Liver (tissue), 8 donors: ENCODE measurements at regions not wholly inside any gene's neighbourhood (a gene's known extent, or its start where the extent isn't known, plus 50 kb on each side); places are given as distances from the start of the nearest gene placed in this dataset.

ENCODE experiments used
- DNase-seq: peaks from one replicate; pipeline ENCODE4 v3.0.0-alpha.2; 2017; ENCODE audit warnings: low spot score
- H3K27ac ChIP-seq, 2 donors: one replicate each; pipeline ENCODE4 v1.7.0; 2013; ENCODE audit warnings: inconsistent platforms in 2 of 2, low read length in 2 of 2, control low read depth in 1 of 2, low read depth in 1 of 2, mild to moderate bottlenecking in 1 of 2
- H3K27me3 ChIP-seq, 4 donors: one replicate each; pipeline versions ENCODE4 v1.6.1 to v1.7.0; 2013; ENCODE audit warnings: low read length in 3 of 4, inconsistent platforms in 1 of 4, mild to moderate bottlenecking in 1 of 4, moderate library complexity in 1 of 4; ENCODE audit not compliant: control insufficient read depth in 4 of 4, insufficient read depth in 4 of 4
- H3K36me3 ChIP-seq, 4 donors: one replicate each; pipeline versions ENCODE4 v1.6.1 to v1.7.0; 2013; ENCODE audit warnings: low read length in 3 of 4, mild to moderate bottlenecking in 3 of 4, low read depth in 1 of 4, moderate library complexity in 1 of 4; ENCODE audit not compliant: control insufficient read depth in 4 of 4, insufficient read depth in 3 of 4
- H3K4me1 ChIP-seq, 4 donors: one replicate each; pipeline versions ENCODE4 v1.6.1 to v1.7.0; 2013; ENCODE audit warnings: low read length in 3 of 4, mild to moderate bottlenecking in 3 of 4, moderate library complexity in 1 of 4; ENCODE audit not compliant: control insufficient read depth in 4 of 4, insufficient read depth in 4 of 4
- H3K4me3 ChIP-seq, 3 donors: one replicate each; pipeline versions ENCODE4 v1.6.1 to v1.7.0; 2013; ENCODE audit warnings: low read length in 3 of 3, control low read depth in 1 of 3, low read depth in 1 of 3, mild to moderate bottlenecking in 1 of 3
- H3K9ac ChIP-seq, 2 donors: one replicate each; pipeline ENCODE4 v1.7.0; 2013; ENCODE audit warnings: low read length in 2 of 2, mild to moderate bottlenecking in 2 of 2, moderate library complexity in 2 of 2, control low read depth in 1 of 2, low read depth in 1 of 2
- H3K9me3 ChIP-seq, 4 donors: one replicate each; pipeline versions ENCODE4 v1.6.1 to v1.7.0; 2013; ENCODE audit warnings: low read length in 3 of 4; ENCODE audit not compliant: control insufficient read depth in 4 of 4
- EGR1 ChIP-seq, 2 donors: IDR thresholded peaks; 2 replicates each; pipeline ENCODE4 v1.6.1; 2016 to 2018; ENCODE audit warnings: antibody characterized with exemption in 2 of 2, low read depth in 2 of 2
- FOXA2 ChIP-seq: IDR thresholded peaks from 2 replicates; pipeline ENCODE4 v1.6.1; 2016; ENCODE audit warnings: antibody characterized with exemption
- HNF4A ChIP-seq, 2 donors: conservative IDR thresholded peaks; 2 replicates each; pipeline ENCODE4 v1.6.1; 2016; ENCODE audit warnings: antibody characterized with exemption in 2 of 2, mild to moderate bottlenecking in 2 of 2
- HNF4G ChIP-seq: IDR thresholded peaks from 2 replicates; pipeline ENCODE4 v1.6.1; 2016; ENCODE audit warnings: antibody characterized with exemption
- JUND ChIP-seq, 2 donors: IDR thresholded peaks; 2 replicates each; pipeline ENCODE4 v1.6.1; 2016; ENCODE audit warnings: antibody characterized with exemption in 2 of 2
- RAD21 ChIP-seq, 2 donors: IDR thresholded peaks; 2 replicates each; pipeline ENCODE4 v1.6.1; 2016; ENCODE audit warnings: antibody characterized with exemption in 2 of 2, mild to moderate bottlenecking in 2 of 2
- RXRA ChIP-seq, 2 donors: IDR thresholded peaks; 2 replicates each; pipeline ENCODE4 v1.6.1; 2017 to 2018; ENCODE audit warnings: antibody characterized with exemption in 2 of 2, mild to moderate bottlenecking in 1 of 2
- TAF1 ChIP-seq: conservative IDR thresholded peaks from 2 replicates; pipeline ENCODE4 v1.6.1; 2016; ENCODE audit warnings: antibody characterized with exemption, mild to moderate bottlenecking
- YY1 ChIP-seq: IDR thresholded peaks from 2 replicates; pipeline ENCODE4 v1.6.1; 2016; ENCODE audit warnings: antibody characterized with exemption, mild to moderate bottlenecking
- WGBS: extraction: QIAGEN DNeasy Blood & Tissue Kit; methylation state at CpG from one replicate; pipeline ENCODE4 v1.1.7; 2013; 5-methylcytosine and 5-hydroxymethylcytosine counted together
- TF ChIP-seq, protein P1 (sequence below): fragments of 150-350 bp; IDR thresholded peaks from 2 replicates; pipeline ENCODE4 v1.5.1; 2017; ENCODE audit warnings: improper control_type of control experiment, low read depth, low read length; ENCODE audit not compliant: missing input control
- TF ChIP-seq, protein P2 (sequence below): IDR thresholded peaks from 2 replicates; pipeline ENCODE4 v1.6.1; 2016; ENCODE audit warnings: antibody characterized with exemption
- TF ChIP-seq, protein P3 (sequence below): IDR thresholded peaks from 2 replicates; pipeline ENCODE4 v1.6.1; 2016; ENCODE audit warnings: antibody characterized with exemption, mild to moderate bottlenecking
- TF ChIP-seq, protein P4 (sequence below): IDR thresholded peaks from 2 replicates; pipeline ENCODE4 v1.6.1; 2016; ENCODE audit warnings: antibody characterized with exemption
- donor health status: healthy.
- donor health status: healthy.
- donor health status: healthy.
- donor health status: healthy.
- donor health status: healthy.

DNA sequence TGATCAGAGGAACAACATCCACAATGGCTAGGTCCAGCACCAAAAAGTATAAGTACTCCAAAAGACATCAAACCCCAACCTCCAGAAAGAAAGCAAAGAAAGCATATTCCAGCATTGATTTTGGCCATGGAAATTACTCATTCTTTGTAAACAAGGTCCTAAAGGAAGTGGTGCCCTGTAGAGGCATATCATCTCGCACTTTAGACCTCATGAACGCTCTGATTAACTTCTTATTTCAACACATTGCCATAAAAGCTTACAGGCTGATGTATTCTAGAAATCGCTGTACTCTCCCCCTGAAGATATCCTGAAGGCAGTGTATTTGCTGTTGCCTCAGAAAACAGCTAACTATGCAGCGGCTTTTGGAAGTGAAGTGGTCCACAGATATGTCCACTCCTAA lies 82.7 kb upstream of the TNPO1 start:
- DNase-seq: no peak
- Histone ChIP-seq H3K27ac (no peak overlapping the region), H3K4me1 (no peaks in the 10 kb centered on the region), H3K27me3 (no peaks in the 10 kb centered on the region), H3K4me3 (no peak overlapping the region), H3K36me3 (no peaks in the 10 kb centered on the region), H3K9ac (no peak overlapping the region), H3K9me3 (peaks cover 0 to 3% (median 1%) of the 10 kb centered on the region in 4 donors)
- TF ChIP-seq JUND (IDR thresholded peaks at IDR 0.05) (no peak), YY1 (no peak), RAD21 (IDR thresholded peaks at IDR 0.05) (no peak), EGR1 (IDR thresholded peaks at IDR 0.05; ENCODE audit: low read depth in 2 of 2) (no peak), HNF4G (no peak), FOXA2 (no peak), TAF1 (no peak), HNF4A (conservative IDR thresholded peaks at IDR 0.05) (no peak), RXRA (IDR thresholded peaks at IDR 0.05) (no peak)
- TF ChIP-seq, protein P1, sequence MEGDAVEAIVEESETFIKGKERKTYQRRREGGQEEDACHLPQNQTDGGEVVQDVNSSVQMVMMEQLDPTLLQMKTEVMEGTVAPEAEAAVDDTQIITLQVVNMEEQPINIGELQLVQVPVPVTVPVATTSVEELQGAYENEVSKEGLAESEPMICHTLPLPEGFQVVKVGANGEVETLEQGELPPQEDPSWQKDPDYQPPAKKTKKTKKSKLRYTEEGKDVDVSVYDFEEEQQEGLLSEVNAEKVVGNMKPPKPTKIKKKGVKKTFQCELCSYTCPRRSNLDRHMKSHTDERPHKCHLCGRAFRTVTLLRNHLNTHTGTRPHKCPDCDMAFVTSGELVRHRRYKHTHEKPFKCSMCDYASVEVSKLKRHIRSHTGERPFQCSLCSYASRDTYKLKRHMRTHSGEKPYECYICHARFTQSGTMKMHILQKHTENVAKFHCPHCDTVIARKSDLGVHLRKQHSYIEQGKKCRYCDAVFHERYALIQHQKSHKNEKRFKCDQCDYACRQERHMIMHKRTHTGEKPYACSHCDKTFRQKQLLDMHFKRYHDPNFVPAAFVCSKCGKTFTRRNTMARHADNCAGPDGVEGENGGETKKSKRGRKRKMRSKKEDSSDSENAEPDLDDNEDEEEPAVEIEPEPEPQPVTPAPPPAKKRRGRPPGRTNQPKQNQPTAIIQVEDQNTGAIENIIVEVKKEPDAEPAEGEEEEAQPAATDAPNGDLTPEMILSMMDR: no peak
- TF ChIP-seq, protein P2, sequence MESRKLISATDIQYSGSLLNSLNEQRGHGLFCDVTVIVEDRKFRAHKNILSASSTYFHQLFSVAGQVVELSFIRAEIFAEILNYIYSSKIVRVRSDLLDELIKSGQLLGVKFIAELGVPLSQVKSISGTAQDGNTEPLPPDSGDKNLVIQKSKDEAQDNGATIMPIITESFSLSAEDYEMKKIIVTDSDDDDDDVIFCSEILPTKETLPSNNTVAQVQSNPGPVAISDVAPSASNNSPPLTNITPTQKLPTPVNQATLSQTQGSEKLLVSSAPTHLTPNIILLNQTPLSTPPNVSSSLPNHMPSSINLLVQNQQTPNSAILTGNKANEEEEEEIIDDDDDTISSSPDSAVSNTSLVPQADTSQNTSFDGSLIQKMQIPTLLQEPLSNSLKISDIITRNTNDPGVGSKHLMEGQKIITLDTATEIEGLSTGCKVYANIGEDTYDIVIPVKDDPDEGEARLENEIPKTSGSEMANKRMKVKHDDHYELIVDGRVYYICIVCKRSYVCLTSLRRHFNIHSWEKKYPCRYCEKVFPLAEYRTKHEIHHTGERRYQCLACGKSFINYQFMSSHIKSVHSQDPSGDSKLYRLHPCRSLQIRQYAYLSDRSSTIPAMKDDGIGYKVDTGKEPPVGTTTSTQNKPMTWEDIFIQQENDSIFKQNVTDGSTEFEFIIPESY: no peak
- TF ChIP-seq, protein P3, sequence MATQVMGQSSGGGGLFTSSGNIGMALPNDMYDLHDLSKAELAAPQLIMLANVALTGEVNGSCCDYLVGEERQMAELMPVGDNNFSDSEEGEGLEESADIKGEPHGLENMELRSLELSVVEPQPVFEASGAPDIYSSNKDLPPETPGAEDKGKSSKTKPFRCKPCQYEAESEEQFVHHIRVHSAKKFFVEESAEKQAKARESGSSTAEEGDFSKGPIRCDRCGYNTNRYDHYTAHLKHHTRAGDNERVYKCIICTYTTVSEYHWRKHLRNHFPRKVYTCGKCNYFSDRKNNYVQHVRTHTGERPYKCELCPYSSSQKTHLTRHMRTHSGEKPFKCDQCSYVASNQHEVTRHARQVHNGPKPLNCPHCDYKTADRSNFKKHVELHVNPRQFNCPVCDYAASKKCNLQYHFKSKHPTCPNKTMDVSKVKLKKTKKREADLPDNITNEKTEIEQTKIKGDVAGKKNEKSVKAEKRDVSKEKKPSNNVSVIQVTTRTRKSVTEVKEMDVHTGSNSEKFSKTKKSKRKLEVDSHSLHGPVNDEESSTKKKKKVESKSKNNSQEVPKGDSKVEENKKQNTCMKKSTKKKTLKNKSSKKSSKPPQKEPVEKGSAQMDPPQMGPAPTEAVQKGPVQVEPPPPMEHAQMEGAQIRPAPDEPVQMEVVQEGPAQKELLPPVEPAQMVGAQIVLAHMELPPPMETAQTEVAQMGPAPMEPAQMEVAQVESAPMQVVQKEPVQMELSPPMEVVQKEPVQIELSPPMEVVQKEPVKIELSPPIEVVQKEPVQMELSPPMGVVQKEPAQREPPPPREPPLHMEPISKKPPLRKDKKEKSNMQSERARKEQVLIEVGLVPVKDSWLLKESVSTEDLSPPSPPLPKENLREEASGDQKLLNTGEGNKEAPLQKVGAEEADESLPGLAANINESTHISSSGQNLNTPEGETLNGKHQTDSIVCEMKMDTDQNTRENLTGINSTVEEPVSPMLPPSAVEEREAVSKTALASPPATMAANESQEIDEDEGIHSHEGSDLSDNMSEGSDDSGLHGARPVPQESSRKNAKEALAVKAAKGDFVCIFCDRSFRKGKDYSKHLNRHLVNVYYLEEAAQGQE: no peak
- WGBS: 68% methylated on average over 4 of the region's 4 CpGs

DNA sequence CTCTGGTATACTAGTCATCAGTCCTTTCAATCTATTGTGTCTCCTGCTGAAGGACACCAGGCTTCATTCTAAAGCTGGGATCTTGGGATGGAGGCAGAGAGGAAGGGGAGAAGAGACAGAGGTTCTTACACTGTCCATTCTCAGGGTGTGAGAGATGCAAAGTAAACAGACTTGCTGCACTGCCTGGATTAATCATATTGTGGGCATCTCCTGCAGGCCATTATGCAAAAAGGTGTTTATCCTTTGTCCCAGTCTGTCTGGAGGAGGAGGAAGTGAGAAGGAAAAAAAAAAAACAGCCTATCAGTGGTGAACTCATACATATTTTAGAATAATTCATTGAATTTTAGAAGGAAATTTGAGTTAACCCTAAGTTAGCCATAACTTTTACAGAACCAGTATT lies 92.9 kb upstream of the TNPO1 start:
- no peak overlapping the region for H3K4me3 ChIP-seq
- no peaks in the 10 kb centered on the region for H3K36me3 ChIP-seq
- no peaks in the 10 kb centered on the region for H3K4me1 ChIP-seq
- DNase-seq: no peak
- no peaks in the 10 kb centered on the region for H3K9me3 ChIP-seq
- no peak overlapping the region for H3K9ac ChIP-seq
- peaks cover 0 to 2% (median 0%) of the 10 kb centered on the region in 4 donors for H3K27me3 ChIP-seq
- TF ChIP-seq, protein P4, sequence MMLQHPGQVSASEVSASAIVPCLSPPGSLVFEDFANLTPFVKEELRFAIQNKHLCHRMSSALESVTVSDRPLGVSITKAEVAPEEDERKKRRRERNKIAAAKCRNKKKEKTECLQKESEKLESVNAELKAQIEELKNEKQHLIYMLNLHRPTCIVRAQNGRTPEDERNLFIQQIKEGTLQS: no peak
- TF ChIP-seq HNF4A (conservative IDR thresholded peaks at IDR 0.05) (no peak), EGR1 (IDR thresholded peaks at IDR 0.05; ENCODE audit: low read depth in 2 of 2) (no peak), HNF4G (no peak), RXRA (IDR thresholded peaks at IDR 0.05) (no peak)
- H3K27ac ChIP-seq: no peak overlapping the region
